Parathyroid adenoma (tissue), 2 donors: ENCODE measurements at regions not wholly inside any gene's neighbourhood (a gene's known extent, or its start where the extent isn't known, plus 50 kb on each side); places are given as distances from the start of the nearest gene placed in this dataset.

Experiments used
- H2AFZ ChIP-seq: fragments of 300-600 bp; sonication (generic); one replicate; pipeline ENCODE4 v1.7.0; 2017; ENCODE audit warnings: antibody characterized with exemption, mild to moderate bottlenecking
- H3K27ac ChIP-seq: fragments of 300-600 bp; sonication (generic); one replicate; pipeline ENCODE4 v1.7.0; 2017
- H3K27me3 ChIP-seq: fragments of 300-600 bp; sonication (generic); one replicate; pipeline ENCODE4 v1.7.0; 2017; ENCODE audit warnings: low read length; ENCODE audit not compliant: control insufficient read depth, insufficient read depth
- H3K36me3 ChIP-seq: fragments of 300-600 bp; sonication (generic); one replicate; pipeline ENCODE4 v1.7.0; 2017; ENCODE audit warnings: low read length; ENCODE audit not compliant: control insufficient read depth, insufficient read depth
- H3K4me1 ChIP-seq: fragments of 300-600 bp; sonication (generic); one replicate; pipeline ENCODE4 v1.7.0; 2017; ENCODE audit warnings: control low read depth
- H3K4me2 ChIP-seq: fragments of 300-600 bp; sonication (generic); one replicate; pipeline ENCODE4 v1.7.0; 2017; ENCODE audit warnings: low read length
- H3K4me3 ChIP-seq: fragments of 300-600 bp; sonication (generic); one replicate; pipeline ENCODE4 v1.7.0; 2017; ENCODE audit warnings: low read depth, low read length
- H3K79me2 ChIP-seq: fragments of 300-600 bp; sonication (generic); one replicate; pipeline ENCODE4 v1.7.0; 2017; ENCODE audit warnings: control low read depth
- H3K9ac ChIP-seq: fragments of 300-600 bp; sonication (generic); one replicate; pipeline ENCODE4 v1.7.0; 2017; ENCODE audit warnings: mild to moderate bottlenecking
- H3K9me3 ChIP-seq: fragments of 300-600 bp; sonication (generic); one replicate; pipeline ENCODE4 v1.7.0; 2017; ENCODE audit warnings: low read length; ENCODE audit not compliant: control insufficient read depth
- CTCF ChIP-seq: fragments of 300-600 bp; sonication (generic); IDR thresholded peaks from one replicate; pipeline ENCODE4 v1.7.0; 2017; ENCODE audit warnings: antibody characterized with exemption, mild to moderate bottlenecking
- donor health status: primary hyperparathyroidism.

GRCh38 chr13:106369091-106369490 lies 166.4 kb downstream of the EFNB2 start:
- Histone ChIP-seq H3K36me3 (no peaks in the 10 kb centered on the region), H3K27ac (no peak overlapping the region), H3K27me3 (no peaks in the 10 kb centered on the region), H3K9ac (no peak overlapping the region), H3K9me3 (no peaks in the 10 kb centered on the region), H3K4me2 (no peak overlapping the region), H3K4me1 (no peaks in the 10 kb centered on the region), H3K4me3 (no peak overlapping the region), H2AFZ (no peak overlapping the region), H3K79me2 (no peaks in the 10 kb centered on the region)
- TF ChIP-seq CTCF, result no peak

DNA sequence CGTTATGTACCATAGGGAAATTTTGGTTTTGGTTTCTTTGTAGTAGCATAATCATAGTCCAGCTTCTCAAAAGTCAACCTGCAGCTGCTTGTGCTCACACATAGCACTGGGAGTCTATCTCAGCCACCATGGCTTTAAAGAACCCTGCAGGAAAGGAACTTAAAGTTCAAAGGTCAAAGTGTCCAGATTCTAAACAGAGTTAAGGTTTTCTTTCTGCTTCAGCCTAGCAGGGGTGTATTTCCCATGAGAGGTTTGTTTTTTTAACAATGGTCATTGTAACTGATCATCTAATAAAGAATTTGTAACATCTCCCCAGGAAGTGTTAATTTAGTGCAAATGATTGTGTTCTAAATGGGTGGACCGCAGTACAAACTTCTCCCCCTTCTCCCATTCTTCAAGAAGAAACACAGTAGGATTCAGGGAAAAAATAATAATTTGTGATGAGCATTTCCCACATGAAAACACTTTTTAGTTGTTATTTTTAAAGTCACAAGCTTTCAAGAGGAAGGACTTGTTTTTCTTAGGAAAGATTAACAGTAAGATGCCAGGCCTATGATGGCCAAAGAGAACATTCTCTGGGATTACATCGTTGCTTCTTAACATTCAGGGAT lies 168.0 kb downstream of the EFNB2 start:
- Histone ChIP-seq H3K27ac (no peak overlapping the region), H3K79me2 (no peaks in the 10 kb centered on the region), H3K4me2 (no peak overlapping the region), H3K27me3 (no peaks in the 10 kb centered on the region), H3K4me1 (no peaks in the 10 kb centered on the region), H3K36me3 (no peaks in the 10 kb centered on the region), H3K9ac (no peak overlapping the region), H2AFZ (no peak overlapping the region), H3K9me3 (no peaks in the 10 kb centered on the region), H3K4me3 (no peak overlapping the region)
- TF ChIP-seq CTCF, result no peak

- H3K27me3 ChIP-seq, result no peaks in the 10 kb centered on the region
- no peak for TF ChIP-seq CTCF
These were observed 172.8 kb downstream of the EFNB2 start for GRCh38 chr13:106362707-106363106.

DNA sequence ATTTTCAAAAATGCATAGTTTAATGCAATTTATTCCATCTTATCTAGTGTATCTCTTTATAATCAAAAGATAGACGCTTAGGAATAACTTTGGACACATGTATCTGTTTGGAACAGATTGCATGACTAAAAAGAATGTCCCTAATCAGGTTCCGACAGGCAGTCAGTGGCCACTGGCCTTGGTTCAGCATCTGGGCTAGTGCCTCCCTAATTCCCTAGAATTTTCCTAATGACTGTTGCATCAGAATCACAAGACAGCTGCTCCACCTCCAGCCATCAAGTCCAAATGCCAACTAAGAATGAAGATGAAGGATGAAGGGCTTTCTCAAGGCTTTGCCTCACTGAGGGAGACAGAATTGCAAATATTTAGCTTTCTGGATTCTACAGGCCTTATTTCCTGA lies 173.8 kb downstream of the EFNB2 start:
- H3K9ac ChIP-seq, result no peak overlapping the region
- no peaks in the 10 kb centered on the region for H3K9me3 ChIP-seq
- no peaks in the 10 kb centered on the region for H3K79me2 ChIP-seq
- H3K4me3 ChIP-seq, result no peak overlapping the region
- no peaks in the 10 kb centered on the region for H3K36me3 ChIP-seq
- H3K4me2 ChIP-seq, result no peak overlapping the region
- TF ChIP-seq CTCF, result no peak
- H2AFZ ChIP-seq, result no peak overlapping the region
- H3K27ac ChIP-seq, result no peak overlapping the region
- no peaks in the 10 kb centered on the region for H3K4me1 ChIP-seq
- H3K27me3 ChIP-seq, result no peaks in the 10 kb centered on the region

More at GRCh38 chr13:106362707-106363106, 172.8 kb downstream of the EFNB2 start:
- Histone ChIP-seq H3K4me1 (no peaks in the 10 kb centered on the region), H3K79me2 (no peaks in the 10 kb centered on the region), H3K9me3 (no peaks in the 10 kb centered on the region), H3K9ac (no peak overlapping the region), H3K4me2 (no peak overlapping the region), H3K36me3 (no peaks in the 10 kb centered on the region), H3K27ac (no peak overlapping the region), H3K4me3 (no peak overlapping the region), H2AFZ (no peak overlapping the region)

- Histone ChIP-seq H3K27ac (no peak overlapping the region), H3K4me3 (no peak overlapping the region), H3K36me3 (no peaks in the 10 kb centered on the region), H2AFZ (no peak overlapping the region), H3K4me2 (no peak overlapping the region), H3K27me3 (no peaks in the 10 kb centered on the region), H3K9ac (no peak overlapping the region), H3K4me1 (no peaks in the 10 kb centered on the region), H3K9me3 (no peaks in the 10 kb centered on the region), H3K79me2 (no peaks in the 10 kb centered on the region)
- no peak for TF ChIP-seq CTCF
These were observed 178.3 kb downstream of the EFNB2 start for GRCh38 chr13:106357198-106357597.
